Osteocyte (in vitro differentiated cells): ENCODE measurements at regions not wholly inside any gene's neighbourhood (a gene's known extent, or its start where the extent isn't known, plus 50 kb on each side); places are given as distances from the start of the nearest gene placed in this dataset.

Source experiments
- DNase-seq: peaks from one replicate; pipeline ENCODE4 v3.0.0; 2021; ENCODE audit warnings: mixed read lengths; ENCODE audit not compliant: unreplicated experiment; ENCODE audit errors: extremely low spot score
- H3K27ac Mint-ChIP-seq: one replicate; pipeline ENCODE4 v1.8.0; 2021; ENCODE audit warnings: mild to moderate bottlenecking, mixed read lengths; ENCODE audit not compliant: unreplicated experiment
- H3K27me3 Mint-ChIP-seq: one replicate; pipeline ENCODE4 v1.8.0; 2021; ENCODE audit warnings: mixed read lengths; ENCODE audit not compliant: unreplicated experiment
- H3K36me3 Mint-ChIP-seq: one replicate; pipeline ENCODE4 v1.8.0; 2021; ENCODE audit warnings: mixed read lengths; ENCODE audit not compliant: unreplicated experiment
- H3K4me1 Mint-ChIP-seq: one replicate; pipeline ENCODE4 v1.8.0; 2021; ENCODE audit warnings: mixed read lengths; ENCODE audit not compliant: unreplicated experiment
- H3K4me3 Mint-ChIP-seq: one replicate; pipeline ENCODE4 v1.8.0; 2021; ENCODE audit warnings: mild to moderate bottlenecking, moderate library complexity, mixed read lengths; ENCODE audit not compliant: unreplicated experiment
- H3K9me3 Mint-ChIP-seq: one replicate; pipeline ENCODE4 v1.8.0; 2021; ENCODE audit warnings: mixed read lengths; ENCODE audit not compliant: unreplicated experiment
- TF ChIP-seq, protein P1 (sequence below): fragments of 200-600 bp; sonication (generic); IDR thresholded peaks from 2 replicates; pipeline ENCODE4 v1.5.0; 2021; ENCODE audit warnings: antibody characterized with exemption, mild to moderate bottlenecking, moderate library complexity

DNA sequence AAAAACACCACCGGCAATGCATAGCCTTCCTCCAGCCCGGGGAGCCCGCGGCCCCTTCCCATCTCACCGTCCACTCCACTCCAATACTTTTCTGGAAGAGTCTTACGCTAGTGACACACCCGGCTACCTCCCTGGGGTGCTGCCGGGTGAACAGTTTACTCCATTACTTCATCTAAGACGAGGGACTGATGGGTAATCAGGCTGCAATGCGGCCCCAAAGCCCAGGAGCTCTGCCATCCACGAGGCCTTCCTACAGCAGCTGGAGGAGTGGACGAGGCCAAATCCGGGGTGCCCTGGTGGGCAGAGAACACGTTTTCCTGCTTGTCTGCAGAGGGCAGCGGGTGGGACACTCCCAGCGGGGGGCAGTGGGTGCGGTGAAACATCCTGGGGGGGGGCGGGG, 356.2 kb upstream of the SHH start:
- peak; percentile 75 for DNase-seq
- Mint-ChIP-seq H3K9me3 (peaks cover 3% of the 10 kb centered on the region), H3K36me3 (no peaks in the 10 kb centered on the region), H3K4me1 (no peaks in the 10 kb centered on the region), H3K4me3 (no peak overlapping the region), H3K27me3 (no peaks in the 10 kb centered on the region), H3K27ac (no peak overlapping the region)
- TF ChIP-seq, protein P1, sequence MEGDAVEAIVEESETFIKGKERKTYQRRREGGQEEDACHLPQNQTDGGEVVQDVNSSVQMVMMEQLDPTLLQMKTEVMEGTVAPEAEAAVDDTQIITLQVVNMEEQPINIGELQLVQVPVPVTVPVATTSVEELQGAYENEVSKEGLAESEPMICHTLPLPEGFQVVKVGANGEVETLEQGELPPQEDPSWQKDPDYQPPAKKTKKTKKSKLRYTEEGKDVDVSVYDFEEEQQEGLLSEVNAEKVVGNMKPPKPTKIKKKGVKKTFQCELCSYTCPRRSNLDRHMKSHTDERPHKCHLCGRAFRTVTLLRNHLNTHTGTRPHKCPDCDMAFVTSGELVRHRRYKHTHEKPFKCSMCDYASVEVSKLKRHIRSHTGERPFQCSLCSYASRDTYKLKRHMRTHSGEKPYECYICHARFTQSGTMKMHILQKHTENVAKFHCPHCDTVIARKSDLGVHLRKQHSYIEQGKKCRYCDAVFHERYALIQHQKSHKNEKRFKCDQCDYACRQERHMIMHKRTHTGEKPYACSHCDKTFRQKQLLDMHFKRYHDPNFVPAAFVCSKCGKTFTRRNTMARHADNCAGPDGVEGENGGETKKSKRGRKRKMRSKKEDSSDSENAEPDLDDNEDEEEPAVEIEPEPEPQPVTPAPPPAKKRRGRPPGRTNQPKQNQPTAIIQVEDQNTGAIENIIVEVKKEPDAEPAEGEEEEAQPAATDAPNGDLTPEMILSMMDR = no peak

- DNase-seq = peak; percentile 74
- H3K9me3 Mint-ChIP-seq = peaks cover 4% of the 10 kb centered on the region
- no peaks in the 10 kb centered on the region for H3K36me3 Mint-ChIP-seq
- H3K27ac Mint-ChIP-seq = no peak overlapping the region
- TF ChIP-seq, protein P1 = no peak
- no peak overlapping the region for H3K4me3 Mint-ChIP-seq
- H3K27me3 Mint-ChIP-seq = no peaks in the 10 kb centered on the region
- H3K4me1 Mint-ChIP-seq = no peaks in the 10 kb centered on the region
Observed at GRCh38 chr7:156167987-156168386, 355.7 kb upstream of the SHH start.

- no peaks in the 10 kb centered on the region for H3K36me3 Mint-ChIP-seq
- peaks cover 7% of the 10 kb centered on the region for H3K9me3 Mint-ChIP-seq
- no peak overlapping the region for H3K27ac Mint-ChIP-seq
- peak; percentile 76 for DNase-seq
- TF ChIP-seq, protein P1 = no peak
- no peaks in the 10 kb centered on the region for H3K4me1 Mint-ChIP-seq
- H3K4me3 Mint-ChIP-seq = no peak overlapping the region
- no peaks in the 10 kb centered on the region for H3K27me3 Mint-ChIP-seq
Observed at GRCh38 chr7:156167417-156167807, 355.1 kb upstream of the SHH start.

- no peaks in the 10 kb centered on the region for H3K27me3 Mint-ChIP-seq
Observed at GRCh38 chr7:156166692-156167416, 354.6 kb upstream of the SHH start.

GRCh38 chr7:156163747-156164146, 351.5 kb upstream of the SHH start:
- H3K4me3 Mint-ChIP-seq = no peak overlapping the region
- TF ChIP-seq, protein P1 = no peak
- H3K9me3 Mint-ChIP-seq = peaks cover 11% of the 10 kb centered on the region
- H3K4me1 Mint-ChIP-seq = no peaks in the 10 kb centered on the region
- DNase-seq = no peak
- H3K27me3 Mint-ChIP-seq = no peaks in the 10 kb centered on the region
- H3K36me3 Mint-ChIP-seq = no peaks in the 10 kb centered on the region
- H3K27ac Mint-ChIP-seq = no peak overlapping the region

More at GRCh38 chr7:156166692-156167416, 354.6 kb upstream of the SHH start:
- no peak overlapping the region for H3K4me3 Mint-ChIP-seq
- peak; percentile 68 for DNase-seq
- H3K36me3 Mint-ChIP-seq = no peaks in the 10 kb centered on the region
- H3K9me3 Mint-ChIP-seq = peaks cover 7% of the 10 kb centered on the region
- H3K27ac Mint-ChIP-seq = no peak overlapping the region
- H3K4me1 Mint-ChIP-seq = no peaks in the 10 kb centered on the region
- TF ChIP-seq, protein P1 = no peak
